SK-N-SH treated with all-trans-retinoic acid at 6 μM for 48 hours (cell line): ENCODE measurements at regions not wholly inside any gene's neighbourhood (a gene's known extent, or its start where the extent isn't known, plus 50 kb on each side); places are given as distances from the start of the nearest gene placed in this dataset.

Experiments
- ATAC-seq: fragments of 200-7000 bp; cut with Tn5 transposase; 3 replicates; pipeline ENCODE4 v1.9.1; 2020; ENCODE audit warnings: mild to moderate bottlenecking, moderate library complexity
- ARNTL ChIP-seq: fragments of 450-650 bp; formaldehyde crosslinking; IDR thresholded peaks from 2 replicates; pipeline ENCODE4 v1.5.0; 2020; ENCODE audit warnings: low read depth, mild to moderate bottlenecking, moderate library complexity, borderline replicate concordance
- BACH2 ChIP-seq: fragments of 250-450 bp; sonication (Bioruptor Pico); IDR thresholded peaks from 2 replicates; pipeline ENCODE4 v1.9.0; 2021; ENCODE audit warnings: mild to moderate bottlenecking, borderline replicate concordance
- CREB5 ChIP-seq: fragments of 250-450 bp; sonication (Bioruptor Pico); IDR thresholded peaks from 2 replicates; pipeline ENCODE4 v1.5.1; 2020; ENCODE audit warnings: low read depth, mild to moderate bottlenecking, moderate library complexity
- CSDC2 ChIP-seq: fragments of 250-450 bp; sonication (Bioruptor Pico); IDR thresholded peaks from 2 replicates; pipeline ENCODE4 v1.5.0; 2020; ENCODE audit warnings: mild to moderate bottlenecking, moderate library complexity
- CSRNP3 ChIP-seq: fragments of 250-450 bp; sonication (Bioruptor Pico); IDR thresholded peaks from 2 replicates; pipeline ENCODE4 v1.5.1; 2021; ENCODE audit warnings: mild to moderate bottlenecking, moderate library complexity
- ESRRG ChIP-seq: fragments of 250-450 bp; sonication (Bioruptor Pico); IDR thresholded peaks from 2 replicates; pipeline ENCODE4 v1.6.1; 2021; ENCODE audit warnings: mild to moderate bottlenecking
- GLIS3 ChIP-seq: fragments of 250-450 bp; sonication (Bioruptor Pico); IDR thresholded peaks from 2 replicates; pipeline ENCODE4 v1.5.0; 2020; ENCODE audit warnings: mild to moderate bottlenecking, moderate library complexity
- ISL1 ChIP-seq: fragments of 250-450 bp; sonication (Bioruptor Pico); IDR thresholded peaks from 2 replicates; pipeline ENCODE4 v2.1.2; 2022; ENCODE audit warnings: mild to moderate bottlenecking, moderate library complexity
- OSR1 ChIP-seq: fragments of 250-450 bp; sonication (Bioruptor Pico); IDR thresholded peaks from 2 replicates; pipeline ENCODE4 v1.8.0; 2022; ENCODE audit warnings: moderate library complexity, mild to moderate bottlenecking, inconsistent platforms
- POU6F1 ChIP-seq: fragments of 250-450 bp; sonication (Bioruptor Pico); IDR thresholded peaks from 2 replicates; pipeline ENCODE4 v1.8.0; 2021; ENCODE audit warnings: low read depth, mild to moderate bottlenecking, moderate library complexity, borderline replicate concordance
- PPARA ChIP-seq: fragments of 250-450 bp; sonication (Bioruptor Pico); IDR thresholded peaks from 2 replicates; pipeline ENCODE4 v1.5.0; 2020; ENCODE audit warnings: mild to moderate bottlenecking, borderline replicate concordance
- RARB ChIP-seq: fragments of 250-450 bp; sonication (Bioruptor Pico); IDR thresholded peaks from 2 replicates; pipeline ENCODE4 v1.8.0; 2021; ENCODE audit warnings: mild to moderate bottlenecking, moderate library complexity
- SNAI2 ChIP-seq: fragments of 250-450 bp; sonication (Bioruptor Pico); IDR thresholded peaks from 2 replicates; pipeline ENCODE4 v1.5.0; 2020; ENCODE audit warnings: mild to moderate bottlenecking, moderate library complexity
- TCF4 ChIP-seq: fragments of 250-450 bp; sonication (Bioruptor Pico); IDR thresholded peaks from 2 replicates; pipeline ENCODE4 v1.8.0; 2021; ENCODE audit warnings: mild to moderate bottlenecking, moderate library complexity, borderline replicate concordance
- TOX ChIP-seq: fragments of 250-450 bp; sonication (Bioruptor Pico); IDR thresholded peaks from 2 replicates; pipeline ENCODE4 v1.8.0; 2021; ENCODE audit warnings: mild to moderate bottlenecking, moderate library complexity, borderline replicate concordance
- TSHZ2 ChIP-seq: fragments of 250-450 bp; sonication (Bioruptor Pico); IDR thresholded peaks from 2 replicates; pipeline ENCODE4 v1.5.0; 2020; ENCODE audit warnings: mild to moderate bottlenecking, moderate library complexity
- ZC3H10 ChIP-seq: fragments of 250-450 bp; sonication (Bioruptor Pico); IDR thresholded peaks from 2 replicates; pipeline ENCODE4 v1.5.1; 2021; ENCODE audit warnings: mild to moderate bottlenecking, moderate library complexity
- ZFP3 ChIP-seq: fragments of 250-450 bp; sonication (Bioruptor Pico); IDR thresholded peaks from 2 replicates; pipeline ENCODE4 v1.5.0; 2020; ENCODE audit warnings: mild to moderate bottlenecking, moderate library complexity
- ZFP30 ChIP-seq: fragments of 450-650 bp; formaldehyde crosslinking; IDR thresholded peaks from 2 replicates; pipeline ENCODE4 v1.5.0; 2022; ENCODE audit warnings: mild to moderate bottlenecking, moderate library complexity
- ZNF565 ChIP-seq: fragments of 450-650 bp; formaldehyde crosslinking; conservative IDR thresholded peaks from 2 replicates; pipeline ENCODE4 v1.5.0; 2020; ENCODE audit warnings: low read depth, mild to moderate bottlenecking, moderate library complexity
- ZNF70 ChIP-seq: fragments of 450-650 bp; formaldehyde crosslinking; IDR thresholded peaks from 2 replicates; pipeline ENCODE4 v1.5.0; 2020; ENCODE audit warnings: mild to moderate bottlenecking, moderate library complexity
- ZNF8 ChIP-seq: fragments of 450-650 bp; formaldehyde crosslinking; IDR thresholded peaks from 2 replicates; pipeline ENCODE4 v1.5.0; 2020; ENCODE audit warnings: mild to moderate bottlenecking, moderate library complexity

- ATAC-seq, result no peak
- TF ChIP-seq ZNF8, result no peak
- TF ChIP-seq, all 23 proteins: peak for 0
Observed at GRCh38 chr5:20601678-20602100, 613.7 kb upstream of the CDH18 start.

- no peak for ATAC-seq
- TF ChIP-seq ZNF8, result no peak
- TF ChIP-seq BACH2, result no peak
- no peak for TF ChIP-seq CREB5 (CRISPR knock-in tag)
- no peak for TF ChIP-seq RARB (CRISPR knock-in tag)
- no peak for TF ChIP-seq SNAI2 (CRISPR knock-in tag)
- no peak for TF ChIP-seq ESRRG (CRISPR knock-in tag)
- no peak for TF ChIP-seq TSHZ2 (CRISPR knock-in tag)
- no peak for TF ChIP-seq ZC3H10
- TF ChIP-seq ISL1 (CRISPR knock-in tag), result no peak
- no peak for TF ChIP-seq GLIS3 (CRISPR knock-in tag)
- TF ChIP-seq ZNF565, result no peak
- TF ChIP-seq ZFP30 (CRISPR knock-in tag), result no peak
- TF ChIP-seq POU6F1 (CRISPR knock-in tag), result no peak
- TF ChIP-seq TOX (CRISPR knock-in tag), result no peak
Observed at GRCh38 chr5:20590356-20590755, 602.4 kb upstream of the CDH18 start.

- no peak for TF ChIP-seq BACH2
- TF ChIP-seq ZNF70 (CRISPR knock-in tag), result no peak
- TF ChIP-seq SNAI2 (CRISPR knock-in tag), result no peak
- no peak for TF ChIP-seq ZNF565
- no peak for TF ChIP-seq ZFP3 (CRISPR knock-in tag)
- no peak for TF ChIP-seq RARB (CRISPR knock-in tag)
- no peak for TF ChIP-seq ARNTL
- no peak for TF ChIP-seq CSRNP3
- no peak for TF ChIP-seq ZFP30 (CRISPR knock-in tag)
- TF ChIP-seq TSHZ2 (CRISPR knock-in tag), result no peak
- no peak for TF ChIP-seq ESRRG (CRISPR knock-in tag)
- TF ChIP-seq POU6F1 (CRISPR knock-in tag), result no peak
- no peak for TF ChIP-seq OSR1 (CRISPR knock-in tag)
- no peak for TF ChIP-seq TCF4 (CRISPR knock-in tag)
- no peak for TF ChIP-seq TOX (CRISPR knock-in tag)
- no peak for TF ChIP-seq ZNF8
- TF ChIP-seq CSDC2 (CRISPR knock-in tag), result no peak
- TF ChIP-seq PPARA, result no peak
- TF ChIP-seq CREB5 (CRISPR knock-in tag), result no peak
- TF ChIP-seq ZC3H10, result no peak
- no peak for ATAC-seq
Observed at GRCh38 chr5:20575571-20575970, 587.6 kb upstream of the CDH18 start.
